Naive B cell (primary cell): ENCODE measurements at regions not wholly inside any gene's neighbourhood (a gene's known extent, or its start where the extent isn't known, plus 50 kb on each side); places are given as distances from the start of the nearest gene placed in this dataset.

Experiments
- ATAC-seq, 2 donors: fragments of 150-1000 bp; cut with Tn5 transposase; 2 replicates each; pipeline ENCODE4 v1.10.0; 2021; ENCODE audit warnings: low read depth in 2 of 2, mild to moderate bottlenecking in 2 of 2, moderate library complexity in 2 of 2
- DNase-seq: peaks from one replicate; pipeline ENCODE4 v3.0.0; 2022
- H3K27ac Mint-ChIP-seq, 6 donors: one replicate each; pipeline ENCODE4 v1.8.0; 2020 to 2022; ENCODE audit warnings: mild to moderate bottlenecking in 6 of 6, mixed read lengths in 6 of 6, moderate library complexity in 5 of 6, inconsistent platforms in 2 of 6
- H3K27me3 Mint-ChIP-seq, 3 donors: one replicate each; pipeline ENCODE4 v1.8.0; 2021 to 2022; ENCODE audit warnings: mixed read lengths in 3 of 3, mild to moderate bottlenecking in 1 of 3
- H3K36me3 Mint-ChIP-seq, 2 donors: one replicate each; pipeline ENCODE4 v1.8.0; 2020 to 2022; ENCODE audit warnings: mixed read lengths in 2 of 2, inconsistent platforms in 1 of 2, mild to moderate bottlenecking in 1 of 2
- H3K4me1 Mint-ChIP-seq, 3 donors: one replicate each; pipeline ENCODE4 v1.8.0; 2020 to 2022; ENCODE audit warnings: mixed read lengths in 3 of 3, inconsistent platforms in 1 of 3, mild to moderate bottlenecking in 1 of 3, moderate library complexity in 1 of 3
- H3K4me3 Mint-ChIP-seq, 8 donors: one replicate each; pipeline ENCODE4 v1.8.0; 2020 to 2022; ENCODE audit warnings: mild to moderate bottlenecking in 8 of 8, mixed read lengths in 8 of 8, moderate library complexity in 8 of 8, inconsistent platforms in 2 of 8
- H3K9me3 Mint-ChIP-seq, 7 donors: one replicate each; pipeline ENCODE4 v1.8.0; 2020 to 2022; ENCODE audit warnings: mixed read lengths in 7 of 7, mild to moderate bottlenecking in 5 of 7, inconsistent platforms in 2 of 7, moderate library complexity in 1 of 7

- Mint-ChIP-seq H3K36me3 (no peaks in the 10 kb centered on the region), H3K4me3 (no peak overlapping the region), H3K4me1 (peaks cover 0 to 5% (median 4%) of the 10 kb centered on the region in 3 donors), H3K27ac (peak overlapping the region in 1 of 6 donors; percentile 18), H3K27me3 (peaks cover 32 to 43% (median 36%) of the 10 kb centered on the region in 3 donors), H3K9me3 (no peaks in the 10 kb centered on the region)
- DNase-seq (no peak), ATAC-seq (no peak)
Observed at GRCh38 chr3:64464955-64465354, 222.8 kb downstream of the ADAMTS9 start.

- Mint-ChIP-seq H3K4me1 (peaks cover 0 to 5% (median 4%) of the 10 kb centered on the region in 3 donors), H3K27me3 (peaks cover 30 to 40% (median 33%) of the 10 kb centered on the region in 3 donors), H3K36me3 (no peaks in the 10 kb centered on the region), H3K4me3 (no peak overlapping the region), H3K9me3 (no peaks in the 10 kb centered on the region), H3K27ac (no peak overlapping the region)
- no peak for DNase-seq
- ATAC-seq = no peak
Observed at GRCh38 chr3:64463981-64464380, 223.8 kb downstream of the ADAMTS9 start.

- Mint-ChIP-seq H3K9me3 (no peaks in the 10 kb centered on the region), H3K36me3 (no peaks in the 10 kb centered on the region), H3K4me1 (peaks cover 0 to 5% (median 4%) of the 10 kb centered on the region in 3 donors), H3K27ac (no peak overlapping the region), H3K27me3 (peaks cover 20 to 30% (median 28%) of the 10 kb centered on the region in 3 donors), H3K4me3 (no peak overlapping the region)
- ATAC-seq = no peak
- DNase-seq = no peak
Observed at GRCh38 chr3:64462203-64462602, 225.6 kb downstream of the ADAMTS9 start.

DNA sequence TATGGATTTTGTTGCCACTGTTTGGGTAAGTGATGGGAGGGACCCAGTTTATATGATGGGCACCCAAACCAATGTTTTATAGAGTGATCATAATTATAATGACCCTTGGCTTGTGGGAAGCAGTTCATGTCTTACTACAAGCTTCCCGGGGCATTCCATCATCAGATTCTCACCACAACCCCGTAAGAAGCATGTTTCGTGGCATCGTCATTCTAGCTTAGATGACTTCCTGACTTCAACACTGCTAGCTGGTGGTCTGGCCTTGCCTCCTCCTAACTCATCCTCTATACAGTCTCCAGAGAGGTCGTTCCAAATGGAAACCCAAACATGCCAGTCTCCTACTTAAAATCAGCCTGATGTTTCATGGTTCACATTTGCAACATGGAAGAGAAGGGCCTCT is 226.9 kb downstream of the ADAMTS9 start:
- DNase-seq = no peak
- Mint-ChIP-seq H3K9me3 (no peaks in the 10 kb centered on the region), H3K36me3 (no peaks in the 10 kb centered on the region), H3K27me3 (peaks cover 16 to 23% (median 21%) of the 10 kb centered on the region in 3 donors), H3K4me3 (no peak overlapping the region), H3K4me1 (peaks cover 0 to 5% (median 4%) of the 10 kb centered on the region in 3 donors), H3K27ac (no peak overlapping the region)
- ATAC-seq = no peak

GRCh38 chr3:64460141-64460730 is 227.6 kb downstream of the ADAMTS9 start:
- H3K4me3 Mint-ChIP-seq = no peak overlapping the region
- peaks cover 0 to 5% (median 4%) of the 10 kb centered on the region in 3 donors for H3K4me1 Mint-ChIP-seq
- H3K9me3 Mint-ChIP-seq = no peaks in the 10 kb centered on the region
- DNase-seq (no peak), ATAC-seq (no peak)
- H3K36me3 Mint-ChIP-seq = no peaks in the 10 kb centered on the region
- no peak overlapping the region for H3K27ac Mint-ChIP-seq
- peaks cover 11 to 19% (median 18%) of the 10 kb centered on the region in 3 donors for H3K27me3 Mint-ChIP-seq

DNA sequence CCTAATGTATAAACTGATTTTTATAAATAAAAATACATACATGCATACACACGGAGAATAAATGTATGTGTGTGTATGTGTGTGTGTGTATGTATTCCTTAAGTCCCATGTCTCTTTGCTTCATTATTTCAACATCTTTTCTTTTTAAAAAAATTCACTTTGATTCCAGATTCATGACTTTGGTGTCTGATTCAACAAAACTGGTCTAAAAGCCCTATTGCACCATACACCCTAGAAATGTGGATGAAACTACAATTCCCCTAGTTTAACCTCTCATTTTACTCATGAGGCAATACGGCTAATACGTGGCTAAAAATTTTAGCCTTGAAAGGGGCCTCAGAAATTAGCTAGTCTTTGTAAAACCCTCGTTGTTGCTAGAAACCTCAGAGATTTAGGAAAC is 228.1 kb downstream of the ADAMTS9 start:
- Mint-ChIP-seq H3K27ac (no peak overlapping the region), H3K4me3 (no peak overlapping the region), H3K9me3 (no peaks in the 10 kb centered on the region), H3K36me3 (no peaks in the 10 kb centered on the region), H3K27me3 (peaks cover 11 to 18% (median 18%) of the 10 kb centered on the region in 3 donors), H3K4me1 (peaks cover 0 to 5% (median 4%) of the 10 kb centered on the region in 3 donors)
- no peak for ATAC-seq
- no peak for DNase-seq

DNA sequence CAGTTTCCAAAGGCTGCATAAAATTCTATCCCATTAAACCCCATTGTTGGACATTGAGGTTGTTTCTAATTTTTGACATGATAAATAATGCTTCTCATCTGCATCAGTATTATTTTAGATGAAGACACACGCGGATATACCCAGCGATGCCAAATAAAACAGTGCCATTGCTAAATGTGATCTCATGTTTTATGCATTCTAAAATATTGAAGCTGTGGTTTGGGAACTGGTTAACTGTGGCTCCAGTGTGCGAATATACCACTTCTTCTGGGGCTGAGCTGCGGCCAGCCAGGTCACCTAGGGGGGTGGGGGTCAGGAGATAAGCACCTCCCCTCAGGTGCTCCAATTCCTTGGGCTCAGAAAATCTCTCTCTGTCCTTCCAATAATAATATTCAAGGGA is 230.0 kb downstream of the ADAMTS9 start:
- Mint-ChIP-seq H3K4me1 (peaks cover 0 to 5% (median 4%) of the 10 kb centered on the region in 3 donors), H3K9me3 (no peaks in the 10 kb centered on the region), H3K36me3 (no peaks in the 10 kb centered on the region), H3K27ac (no peak overlapping the region), H3K4me3 (no peak overlapping the region), H3K27me3 (peaks cover 8 to 16% (median 11%) of the 10 kb centered on the region in 3 donors)
- ATAC-seq (no peak), DNase-seq (no peak)

- no peaks in the 10 kb centered on the region for H3K4me1 Mint-ChIP-seq
- H3K27me3 Mint-ChIP-seq = peaks cover 0 to 11% (median 8%) of the 10 kb centered on the region in 3 donors
- peak overlapping the region in 1 of 8 donors; percentile 45 for H3K4me3 Mint-ChIP-seq
- DNase-seq = no peak
- H3K27ac Mint-ChIP-seq = no peak overlapping the region
- ATAC-seq = no peak
- no peaks in the 10 kb centered on the region for H3K36me3 Mint-ChIP-seq
- peaks cover 0 to 2% (median 0%) of the 10 kb centered on the region in 7 donors for H3K9me3 Mint-ChIP-seq
Observed at GRCh38 chr3:64456674-64457073, 231.1 kb downstream of the ADAMTS9 start.

GRCh38 chr3:64455351-64455750 is 230.1 kb upstream of the PRICKLE2 start:
- peaks cover 0 to 3% (median 0%) of the 10 kb centered on the region in 7 donors for H3K9me3 Mint-ChIP-seq
- no peak overlapping the region for H3K27ac Mint-ChIP-seq
- H3K36me3 Mint-ChIP-seq = no peaks in the 10 kb centered on the region
- ATAC-seq (no peak), DNase-seq (no peak)
- peaks cover 0 to 13% (median 7%) of the 10 kb centered on the region in 3 donors for H3K27me3 Mint-ChIP-seq
- no peaks in the 10 kb centered on the region for H3K4me1 Mint-ChIP-seq
- H3K4me3 Mint-ChIP-seq = no peak overlapping the region

DNA sequence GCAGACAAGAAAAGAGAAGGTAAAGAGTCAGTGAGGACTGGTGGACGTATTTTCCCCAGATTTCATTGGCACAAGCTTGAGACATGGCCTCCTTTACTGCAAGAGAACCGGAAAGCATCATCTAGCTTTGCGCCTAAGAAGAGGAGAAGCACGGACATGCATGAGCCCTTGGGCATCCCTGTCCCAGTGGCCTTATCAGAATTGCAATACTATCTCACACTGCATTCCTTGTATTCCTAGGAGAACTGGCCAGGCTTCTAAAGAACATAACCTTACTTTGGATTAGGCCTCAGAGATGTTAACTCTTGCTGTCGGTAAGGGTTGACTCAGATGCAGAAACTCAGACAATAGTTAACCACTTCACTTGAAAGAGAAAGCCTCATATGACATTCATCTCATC is 229.5 kb upstream of the PRICKLE2 start:
- H3K9me3 Mint-ChIP-seq = peaks cover 0 to 3% (median 0%) of the 10 kb centered on the region in 7 donors
- no peak overlapping the region for H3K4me3 Mint-ChIP-seq
- no peaks in the 10 kb centered on the region for H3K36me3 Mint-ChIP-seq
- H3K4me1 Mint-ChIP-seq = no peaks in the 10 kb centered on the region
- no peak overlapping the region for H3K27ac Mint-ChIP-seq
- peaks cover 0 to 13% (median 9%) of the 10 kb centered on the region in 3 donors for H3K27me3 Mint-ChIP-seq
- DNase-seq (no peak), ATAC-seq (no peak)

- no peak for DNase-seq
- no peaks in the 10 kb centered on the region for H3K4me1 Mint-ChIP-seq
- no peak overlapping the region for H3K27ac Mint-ChIP-seq
- no peak overlapping the region for H3K4me3 Mint-ChIP-seq
- peaks cover 3 to 13% (median 9%) of the 10 kb centered on the region in 3 donors for H3K27me3 Mint-ChIP-seq
- ATAC-seq = no peak
- peaks cover 0 to 3% (median 0%) of the 10 kb centered on the region in 7 donors for H3K9me3 Mint-ChIP-seq
- no peaks in the 10 kb centered on the region for H3K36me3 Mint-ChIP-seq
Observed at GRCh38 chr3:64454179-64454578, 228.9 kb upstream of the PRICKLE2 start.

DNA sequence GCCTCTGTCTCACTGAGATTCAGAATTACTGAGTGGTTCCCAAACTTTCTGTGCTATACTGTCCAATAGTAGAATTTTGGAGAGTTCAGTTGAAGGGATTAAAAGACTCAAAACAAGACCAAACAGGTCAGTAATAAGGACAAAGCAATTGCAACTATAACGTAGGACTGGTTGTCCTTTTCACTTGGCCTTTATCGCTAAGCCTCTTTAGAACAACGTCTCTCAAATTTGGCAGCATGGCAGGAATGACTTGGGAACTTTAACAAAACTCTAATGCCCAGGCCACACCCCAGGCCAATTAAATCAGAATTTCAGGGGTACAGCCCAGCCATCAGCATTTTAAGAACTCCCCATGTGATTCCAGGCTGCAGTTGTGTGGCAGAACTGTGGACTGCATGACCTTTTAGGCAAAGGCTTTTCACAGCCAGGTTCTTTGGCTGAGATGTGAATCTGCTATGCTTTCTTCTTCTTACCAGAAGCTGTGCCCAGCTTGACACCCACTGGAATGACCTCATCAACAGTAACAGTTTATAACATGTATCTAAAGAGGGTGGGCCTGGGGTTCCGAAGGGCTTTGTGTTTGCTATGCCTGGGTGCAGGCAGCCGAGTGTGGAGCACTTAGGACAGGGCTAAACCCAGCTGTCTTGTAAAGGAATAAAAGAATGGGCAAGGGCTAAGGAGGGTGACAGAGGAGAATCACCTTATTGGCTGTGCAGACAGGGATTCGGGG is 226.2 kb upstream of the PRICKLE2 start:
- peaks cover 30 to 39% (median 36%) of the 10 kb centered on the region in 3 donors for H3K27me3 Mint-ChIP-seq
- H3K36me3 Mint-ChIP-seq = no peaks in the 10 kb centered on the region
- no peak overlapping the region for H3K4me3 Mint-ChIP-seq
- H3K4me1 Mint-ChIP-seq = no peaks in the 10 kb centered on the region
- no peak overlapping the region for H3K27ac Mint-ChIP-seq
- H3K9me3 Mint-ChIP-seq = peaks cover 0 to 3% (median 0%) of the 10 kb centered on the region in 7 donors
- ATAC-seq = no peak
- no peak for DNase-seq

- DNase-seq = no peak
- Mint-ChIP-seq H3K27me3 (peaks cover 40 to 46% (median 46%) of the 10 kb centered on the region in 3 donors), H3K4me3 (no peak overlapping the region), H3K36me3 (peaks cover 0 to 6% of the 10 kb centered on the region in 2 donors), H3K27ac (no peak overlapping the region), H3K9me3 (peaks cover 0 to 3% (median 0%) of the 10 kb centered on the region in 7 donors), H3K4me1 (peaks cover 0 to 4% (median 0%) of the 10 kb centered on the region in 3 donors)
- no peak for ATAC-seq
Observed at GRCh38 chr3:64450396-64450956, 225.2 kb upstream of the PRICKLE2 start.

- Mint-ChIP-seq H3K27ac (no peak overlapping the region), H3K4me1 (peaks cover 0 to 4% (median 0%) of the 10 kb centered on the region in 3 donors), H3K36me3 (peaks cover 0 to 6% of the 10 kb centered on the region in 2 donors), H3K9me3 (peaks cover 0 to 3% (median 0%) of the 10 kb centered on the region in 7 donors), H3K4me3 (no peak overlapping the region), H3K27me3 (peaks cover 46 to 56% (median 49%) of the 10 kb centered on the region in 3 donors)
- no peak for DNase-seq
- ATAC-seq = no peak
Observed at GRCh38 chr3:64449026-64449425, 223.8 kb upstream of the PRICKLE2 start.
